HG03571 (cell line): ENCODE measurements at regions not wholly inside any gene's neighbourhood (a gene's known extent, or its start where the extent isn't known, plus 50 kb on each side); places are given as distances from the start of the nearest gene placed in this dataset.
A peak's percentile ranks its signal among the peaks of the same experiment; 100 is the strongest.

Experiments
- ATAC-seq: cut with Tn5 transposase; IDR thresholded peaks from one replicate; pipeline ENCODE4 v1.9.1; 2021; ENCODE audit not compliant: unreplicated experiment

- no peak for ATAC-seq
Observed at GRCh38 chr12:58356794-58357193, 415.4 kb downstream of the ATP23 start.

GRCh38 chr12:58357511-58357910, 416.1 kb downstream of the ATP23 start:
- ATAC-seq, result no peak

- ATAC-seq, result no peak
Observed at GRCh38 chr12:58358369-58358768, 417.0 kb downstream of the ATP23 start.

GRCh38 chr12:58359084-58359483, 417.7 kb downstream of the ATP23 start:
- no peak for ATAC-seq

- no peak for ATAC-seq
Observed at GRCh38 chr12:58361056-58361455, 419.7 kb downstream of the ATP23 start.

- ATAC-seq, result no peak
Observed at GRCh38 chr12:58363971-58364370, 422.6 kb downstream of the ATP23 start.

GRCh38 chr12:58364389-58365086, 423.2 kb downstream of the ATP23 start:
- no peak for ATAC-seq

- ATAC-seq, result no peak
Observed at GRCh38 chr12:58365087-58365390, 423.7 kb downstream of the ATP23 start.

- ATAC-seq, result no peak
Observed at GRCh38 chr12:58367041-58367440, 425.7 kb downstream of the ATP23 start.

- ATAC-seq, result no peak
Observed at GRCh38 chr12:58368001-58368400, 426.6 kb downstream of the ATP23 start.

GRCh38 chr12:58369576-58369975, 428.2 kb downstream of the ATP23 start:
- ATAC-seq, result no peak

- ATAC-seq, result peak; percentile 82
Observed at GRCh38 chr12:58372298-58372697, 430.9 kb downstream of the ATP23 start.

GRCh38 chr12:58378028-58378427, 436.7 kb downstream of the ATP23 start:
- no peak for ATAC-seq

- ATAC-seq, result no peak
Observed at GRCh38 chr12:58381546-58381945, 440.2 kb downstream of the ATP23 start.

- no peak for ATAC-seq
Observed at GRCh38 chr12:58384196-58384595, 442.8 kb downstream of the ATP23 start.

GRCh38 chr12:58386136-58386535, 444.8 kb downstream of the ATP23 start:
- no peak for ATAC-seq

GRCh38 chr12:58387199-58387598, 445.8 kb downstream of the ATP23 start:
- no peak for ATAC-seq

GRCh38 chr12:58388261-58388660, 446.9 kb downstream of the ATP23 start:
- ATAC-seq, result no peak

GRCh38 chr12:58393152-58393551, 451.8 kb downstream of the ATP23 start:
- no peak for ATAC-seq

- ATAC-seq, result no peak
Observed at GRCh38 chr12:58395056-58395455, 453.7 kb downstream of the ATP23 start.

- no peak for ATAC-seq
Observed at GRCh38 chr12:58395470-58395869, 454.1 kb downstream of the ATP23 start.

GRCh38 chr12:58396239-58396638, 454.9 kb downstream of the ATP23 start:
- no peak for ATAC-seq

- no peak for ATAC-seq
Observed at GRCh38 chr12:58405363-58405762, 464.0 kb downstream of the ATP23 start.
